ENCODE measurements at regions not wholly inside any gene's neighbourhood (a gene's known extent, or its start where the extent isn't known, plus 50 kb on each side); places are given as distances from the start of the nearest gene placed in this dataset.
A peak's percentile ranks its signal among the peaks of the same experiment; 100 is the strongest.

DNA sequence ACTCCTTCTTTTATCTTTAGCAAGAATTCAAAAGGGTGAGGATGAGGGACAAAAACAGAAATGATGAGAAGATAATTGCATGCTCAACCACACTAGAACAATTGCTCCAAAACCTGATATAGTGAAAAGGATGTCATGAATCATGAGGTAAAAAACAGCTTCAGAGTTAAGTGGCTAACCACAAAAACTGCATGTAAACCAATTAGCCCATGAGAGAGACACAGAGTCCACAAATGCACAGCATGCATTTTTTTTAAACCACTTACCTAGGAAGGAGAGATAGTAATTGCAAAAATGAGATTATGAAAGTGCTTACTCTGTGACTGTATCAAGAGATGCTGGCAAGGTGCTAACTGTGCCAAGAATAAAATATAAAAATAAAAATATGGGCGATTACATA lies 132.9 kb downstream of the MBL2 start:
- H2AFZ ChIP-seq (ENCODE audit: control insufficient read depth, low read length): no peak overlapping the region
- no peak for DNase-seq (ENCODE audit: low read depth, low spot score)

DNA sequence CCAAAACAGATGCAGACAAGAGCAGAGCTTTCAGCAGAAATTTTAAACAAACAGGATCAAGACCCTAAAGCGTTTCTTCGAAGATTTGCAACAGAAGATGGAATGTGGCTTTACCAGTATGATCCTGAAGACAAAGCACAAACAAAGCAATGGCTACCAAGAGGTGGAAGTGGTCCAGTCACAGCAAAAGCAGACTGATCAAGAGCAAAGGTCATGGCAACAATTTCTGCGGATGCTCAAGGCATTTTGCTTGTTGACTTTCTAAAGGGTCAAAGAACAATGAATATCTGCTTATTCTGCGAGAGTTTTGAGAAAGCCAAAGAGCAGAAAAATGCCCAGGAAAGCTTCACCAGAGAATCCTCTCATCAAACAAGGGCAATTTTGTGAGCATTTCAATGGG lies 130.4 kb downstream of the MBL2 start:
- Histone ChIP-seq H3K9me3 (ENCODE audit: control insufficient read depth, low read depth, low read length) (no peaks in the 10 kb centered on the region), H3K27me3 (ENCODE audit: control insufficient read depth, extremely low read depth, insufficient read depth, low read length) (no peaks in the 10 kb centered on the region), H4K20me1 (ENCODE audit: control insufficient read depth, extremely low read depth, insufficient read depth, low read length) (no peaks in the 10 kb centered on the region), H2AFZ (ENCODE audit: control insufficient read depth, low read length) (no peak overlapping the region), H3K4me2 (ENCODE audit: control insufficient read depth, extremely low read depth, insufficient read depth, low read depth, low read length) (no peak overlapping the region), H3K36me3 (ENCODE audit: control insufficient read depth in 2 of 2, extremely low read depth in 1 of 2, insufficient read depth in 2 of 2, low read length in 2 of 2) (no peaks in the 10 kb centered on the region), H3K4me1 (ENCODE audit: control insufficient read depth, extremely low read depth, insufficient read depth, low read length) (no peaks in the 10 kb centered on the region), H3K27ac (ENCODE audit: control insufficient read depth, insufficient read depth, low read length) (no peak overlapping the region), H3K9me1 (ENCODE audit: control insufficient read depth, extremely low read depth, insufficient read depth, low read length) (no peaks in the 10 kb centered on the region), H3K4me3 (ENCODE audit: control insufficient read depth in 2 of 3, extremely low read depth in 1 of 3, insufficient read depth in 2 of 3, low read depth in 1 of 3, low read length in 3 of 3) (no peak overlapping the region), H3K79me2 (ENCODE audit: control insufficient read depth, insufficient read depth, low read length) (no peaks in the 10 kb centered on the region), H3K9ac (ENCODE audit: control insufficient read depth, extremely low read depth, insufficient read depth, low read length) (no peak overlapping the region)
- DNase-seq (ENCODE audit: low read depth, low spot score) (no peak), FAIRE-seq (peak; percentile 29)
- dilution Hi-C loops (cut with MboI; ENCODE audit: extremely low pct_ligation_motif_present, low sequenced_read_pairs): no loop called here
- TF ChIP-seq, protein P1, sequence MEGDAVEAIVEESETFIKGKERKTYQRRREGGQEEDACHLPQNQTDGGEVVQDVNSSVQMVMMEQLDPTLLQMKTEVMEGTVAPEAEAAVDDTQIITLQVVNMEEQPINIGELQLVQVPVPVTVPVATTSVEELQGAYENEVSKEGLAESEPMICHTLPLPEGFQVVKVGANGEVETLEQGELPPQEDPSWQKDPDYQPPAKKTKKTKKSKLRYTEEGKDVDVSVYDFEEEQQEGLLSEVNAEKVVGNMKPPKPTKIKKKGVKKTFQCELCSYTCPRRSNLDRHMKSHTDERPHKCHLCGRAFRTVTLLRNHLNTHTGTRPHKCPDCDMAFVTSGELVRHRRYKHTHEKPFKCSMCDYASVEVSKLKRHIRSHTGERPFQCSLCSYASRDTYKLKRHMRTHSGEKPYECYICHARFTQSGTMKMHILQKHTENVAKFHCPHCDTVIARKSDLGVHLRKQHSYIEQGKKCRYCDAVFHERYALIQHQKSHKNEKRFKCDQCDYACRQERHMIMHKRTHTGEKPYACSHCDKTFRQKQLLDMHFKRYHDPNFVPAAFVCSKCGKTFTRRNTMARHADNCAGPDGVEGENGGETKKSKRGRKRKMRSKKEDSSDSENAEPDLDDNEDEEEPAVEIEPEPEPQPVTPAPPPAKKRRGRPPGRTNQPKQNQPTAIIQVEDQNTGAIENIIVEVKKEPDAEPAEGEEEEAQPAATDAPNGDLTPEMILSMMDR (optimal IDR thresholded peaks at IDR 0.05 in 1 of 3, IDR thresholded peaks at IDR 0.05 in 1 of 3, conservative IDR thresholded peaks at IDR 0.05 in 1 of 3; ENCODE audit: extremely low read depth in 1 of 3, insufficient read depth in 2 of 3, low read length in 3 of 3): no peak
- TF ChIP-seq EZH2 (IDR thresholded peaks at IDR 0.05; ENCODE audit: low read length): no peak

More for the DNA sequence above, 132.9 kb downstream of the MBL2 start:
- Histone ChIP-seq H4K20me1 (ENCODE audit: control insufficient read depth, extremely low read depth, insufficient read depth, low read length) (no peaks in the 10 kb centered on the region), H3K79me2 (ENCODE audit: control insufficient read depth, insufficient read depth, low read length) (no peaks in the 10 kb centered on the region), H3K27me3 (ENCODE audit: control insufficient read depth, extremely low read depth, insufficient read depth, low read length) (no peaks in the 10 kb centered on the region), H3K4me2 (ENCODE audit: control insufficient read depth, extremely low read depth, insufficient read depth, low read depth, low read length) (no peak overlapping the region), H3K36me3 (ENCODE audit: control insufficient read depth in 2 of 2, extremely low read depth in 1 of 2, insufficient read depth in 2 of 2, low read length in 2 of 2) (no peaks in the 10 kb centered on the region), H3K27ac (ENCODE audit: control insufficient read depth, insufficient read depth, low read length) (no peak overlapping the region), H3K9ac (ENCODE audit: control insufficient read depth, extremely low read depth, insufficient read depth, low read length) (no peak overlapping the region), H3K4me1 (ENCODE audit: control insufficient read depth, extremely low read depth, insufficient read depth, low read length) (no peaks in the 10 kb centered on the region), H3K4me3 (ENCODE audit: control insufficient read depth in 2 of 3, extremely low read depth in 1 of 3, insufficient read depth in 2 of 3, low read depth in 1 of 3, low read length in 3 of 3) (no peak overlapping the region), H3K9me1 (ENCODE audit: control insufficient read depth, extremely low read depth, insufficient read depth, low read length) (no peaks in the 10 kb centered on the region), H3K9me3 (ENCODE audit: control insufficient read depth, low read depth, low read length) (no peaks in the 10 kb centered on the region)
- dilution Hi-C loops (cut with MboI; ENCODE audit: extremely low pct_ligation_motif_present, low sequenced_read_pairs): no loop called here
- TF ChIP-seq EZH2 (IDR thresholded peaks at IDR 0.05; ENCODE audit: low read length): no peak
- TF ChIP-seq, protein P1 (optimal IDR thresholded peaks at IDR 0.05 in 1 of 3, IDR thresholded peaks at IDR 0.05 in 1 of 3, conservative IDR thresholded peaks at IDR 0.05 in 1 of 3; ENCODE audit: extremely low read depth in 1 of 3, insufficient read depth in 2 of 3, low read length in 3 of 3): no peak
- no peak for FAIRE-seq

Measured in keratinocyte (primary cell).